BJ (cell line): ENCODE measurements at regions not wholly inside any gene's neighbourhood (a gene's known extent, or its start where the extent isn't known, plus 50 kb on each side); places are given as distances from the start of the nearest gene placed in this dataset.

Source experiments
- CTCF ChIA-PET: fragments of 350-600 bp; formaldehyde crosslinking; extraction: SDS; loops from one replicate; lab custom pipeline; 2021; ENCODE audit warnings: antibody characterized with exemption, inconsistent platforms; lab: Yijun Ruan, JAX
- POLR2A ChIA-PET: fragments of 300-600 bp; sonication (Branson Sonifier 250); formaldehyde crosslinking; extraction: SDS; loops from one replicate; lab custom pipeline; 2021; ENCODE audit warnings: antibody characterized with exemption; lab: Charles Lee
- DNase-seq: peaks from one replicate; pipeline ENCODE4 v3.0.0-alpha.2; 2011; ENCODE audit warnings: low read depth
- H3K27me3 ChIP-seq: 2 replicates; pipeline ENCODE4 v1.6.0; 2011; ENCODE audit warnings: low read length; ENCODE audit not compliant: control insufficient read depth, insufficient read depth
- H3K36me3 ChIP-seq: 2 replicates; pipeline ENCODE4 v1.5.1; 2011; ENCODE audit warnings: low read length; ENCODE audit not compliant: control insufficient read depth, insufficient read depth
- H3K4me3 ChIP-seq: 2 replicates; pipeline ENCODE4 v1.5.1; 2011; ENCODE audit warnings: low read depth, mild to moderate bottlenecking, control low read depth, low read length
- CTCF ChIP-seq: IDR thresholded peaks from 2 replicates; pipeline ENCODE4 v1.5.1; 2011; ENCODE audit warnings: low read depth, mild to moderate bottlenecking, control low read depth, inconsistent platforms, low read length, moderate library complexity; ENCODE audit not compliant: insufficient read depth

- no peak for TF ChIP-seq CTCF
- POLR2A ChIA-PET: no interaction called here
- CTCF ChIA-PET: no interaction called here
Observed at GRCh38 chr10:110409488-110409887, 88.2 kb upstream of the DUSP5 start.

GRCh38 chr10:110409926-110410325 is 87.8 kb upstream of the DUSP5 start:
- no peak for TF ChIP-seq CTCF
- no peak overlapping the region for H3K4me3 ChIP-seq
- no peaks in the 10 kb centered on the region for H3K27me3 ChIP-seq
- no peak for DNase-seq
- ChIA-PET CTCF (no interaction called here), POLR2A (no interaction called here)
- no peaks in the 10 kb centered on the region for H3K36me3 ChIP-seq

More at GRCh38 chr10:110409488-110409887, 88.2 kb upstream of the DUSP5 start:
- no peak for DNase-seq
- no peaks in the 10 kb centered on the region for H3K36me3 ChIP-seq
- H3K27me3 ChIP-seq: no peaks in the 10 kb centered on the region
- H3K4me3 ChIP-seq: no peak overlapping the region

GRCh38 chr10:110410329-110411046 is 87.2 kb upstream of the DUSP5 start:
- TF ChIP-seq CTCF: no peak
- CTCF ChIA-PET: no interaction called here
- Histone ChIP-seq H3K4me3 (no peak overlapping the region), H3K27me3 (no peaks in the 10 kb centered on the region), H3K36me3 (no peaks in the 10 kb centered on the region)
- DNase-seq: peak; percentile 94
- POLR2A ChIA-PET: interaction anchor here (0.9 kb wide), 1 partner anchor 12 kb away, joined by 4 read pairs; no protein-coding TSS in a partner anchor

- ChIA-PET CTCF (interaction anchor here (0.7 to 0.8 kb wide), 2 partner anchors 56 to 88 kb away, joined by 3 read pairs; no protein-coding TSS in a partner anchor), POLR2A (interaction anchor here (0.9 kb wide), 1 partner anchor 13 kb away, joined by 4 read pairs; no protein-coding TSS in a partner anchor)
- no peak for DNase-seq
- no peak for TF ChIP-seq CTCF
- Histone ChIP-seq H3K36me3 (no peaks in the 10 kb centered on the region), H3K4me3 (no peak overlapping the region), H3K27me3 (no peaks in the 10 kb centered on the region)
Observed at GRCh38 chr10:110411047-110411410, 86.7 kb upstream of the DUSP5 start.

- TF ChIP-seq CTCF: no peak
- Histone ChIP-seq H3K36me3 (no peaks in the 10 kb centered on the region), H3K27me3 (no peaks in the 10 kb centered on the region), H3K4me3 (no peak overlapping the region)
- POLR2A ChIA-PET: no interaction called here
- no peak for DNase-seq
- CTCF ChIA-PET: interaction anchor here (1.3 to 1.5 kb wide), 2 partner anchors 9 to 133 kb away, joined by 3 read pairs; no protein-coding TSS in a partner anchor
Observed at GRCh38 chr10:110413049-110413783, 84.5 kb upstream of the DUSP5 start.
